Lower leg skin (tissue), 4 donors: ENCODE measurements at regions not wholly inside any gene's neighbourhood (a gene's known extent, or its start where the extent isn't known, plus 50 kb on each side); places are given as distances from the start of the nearest gene placed in this dataset.

Source experiments
- DNase-seq, 2 donors: peaks; one replicate each; pipeline ENCODE4 v3.0.0-alpha.2; 2019; ENCODE audit warnings: low spot score in 2 of 2
- H3K4me3 ChIP-seq: fragments of 200-600 bp; sonication (generic); 2 replicates; pipeline ENCODE4 v1.5.1; 2017; ENCODE audit warnings: mild to moderate bottlenecking, low read depth; ENCODE audit not compliant: poor library complexity, severe bottlenecking
- CTCF ChIP-seq, 3 donors: fragments of 450-650 bp; IDR thresholded peaks; one replicate each; pipeline ENCODE4 v1.5.1; 2016; ENCODE audit warnings: antibody characterized with exemption in 3 of 3, mild to moderate bottlenecking in 3 of 3, moderate library complexity in 2 of 3
- POLR2A ChIP-seq, 2 donors: fragments of 450-650 bp; IDR thresholded peaks; one replicate each; pipeline ENCODE4 v1.6.1; 2016 to 2017; ENCODE audit warnings: antibody characterized with exemption in 2 of 2, mild to moderate bottlenecking in 1 of 2, moderate library complexity in 1 of 2
- WGBS, 2 donors: methylation state at CpG; one replicate each; pipeline ENCODE4 v1.1.5; 2018; 5-methylcytosine and 5-hydroxymethylcytosine counted together
- intact Hi-C: fragments of 100-400 bp; cut with DNase I; formaldehyde crosslinking; loops from one replicate; pipeline ENCODE4 v1.15.0; 2023; ENCODE audit warnings: low total_unique reads

- no peak for TF ChIP-seq POLR2A (IDR thresholded peaks at IDR 0.05)
- TF ChIP-seq CTCF (IDR thresholded peaks at IDR 0.05), result no peak
- WGBS, 2 donors, result 79 to 82% methylated on average over 2 of the region's 2 CpGs
- no peak for DNase-seq
- intact Hi-C loops, result no loop called here
- H3K4me3 ChIP-seq, result no peak overlapping the region
Measured at GRCh38 chr12:28955491-28955890, 193.6 kb upstream of the FAR2 start.

GRCh38 chr12:28955931-28956330 is 193.1 kb upstream of the FAR2 start:
- DNase-seq, result no peak

GRCh38 chr12:28958553-28959195 is 190.4 kb upstream of the FAR2 start:
- intact Hi-C loops, result no loop called here
- no peak for DNase-seq
- WGBS, 2 donors, result 54 to 55% methylated on average over 2 of the region's 2 CpGs
- H3K4me3 ChIP-seq, result no peak overlapping the region
- TF ChIP-seq POLR2A (IDR thresholded peaks at IDR 0.05), result no peak
- TF ChIP-seq CTCF (IDR thresholded peaks at IDR 0.05), result no peak

More at GRCh38 chr12:28955931-28956330, 193.1 kb upstream of the FAR2 start:
- TF ChIP-seq CTCF (IDR thresholded peaks at IDR 0.05), result no peak
- TF ChIP-seq POLR2A (IDR thresholded peaks at IDR 0.05), result no peak
- intact Hi-C loops, result no loop called here
- H3K4me3 ChIP-seq, result no peak overlapping the region

- DNase-seq, result no peak
- intact Hi-C loops, result no loop called here
- WGBS, 2 donors, result 16 to 18% methylated on average over 1 of the region's 1 CpG
- H3K4me3 ChIP-seq, result no peak overlapping the region
- no peak for TF ChIP-seq POLR2A (IDR thresholded peaks at IDR 0.05)
- TF ChIP-seq CTCF (IDR thresholded peaks at IDR 0.05), result no peak
Measured at GRCh38 chr12:28961948-28962384, 187.1 kb upstream of the FAR2 start.

GRCh38 chr12:28963554-28963953 is 185.5 kb upstream of the FAR2 start:
- no peak for TF ChIP-seq POLR2A (IDR thresholded peaks at IDR 0.05)
- no peak for TF ChIP-seq CTCF (IDR thresholded peaks at IDR 0.05)
- no peak for DNase-seq
- 6 to 8% methylated on average over 2 of the region's 2 CpGs for WGBS, 2 donors
- intact Hi-C loops, result no loop called here
- H3K4me3 ChIP-seq, result no peak overlapping the region
